Naive B cell (primary cell): ENCODE measurements at regions not wholly inside any gene's neighbourhood (a gene's known extent, or its start where the extent isn't known, plus 50 kb on each side); places are given as distances from the start of the nearest gene placed in this dataset.
A peak's percentile ranks its signal among the peaks of the same experiment; 100 is the strongest.

ENCODE experiments used
- ATAC-seq, 2 donors: fragments of 150-1000 bp; cut with Tn5 transposase; 2 replicates each; pipeline ENCODE4 v1.10.0; 2021; ENCODE audit warnings: low read depth in 2 of 2, mild to moderate bottlenecking in 2 of 2, moderate library complexity in 2 of 2
- DNase-seq: peaks from one replicate; pipeline ENCODE4 v3.0.0; 2022
- H3K27ac Mint-ChIP-seq, 6 donors: one replicate each; pipeline ENCODE4 v1.8.0; 2020 to 2022; ENCODE audit warnings: mild to moderate bottlenecking in 6 of 6, mixed read lengths in 6 of 6, moderate library complexity in 5 of 6, inconsistent platforms in 2 of 6
- H3K27me3 Mint-ChIP-seq, 3 donors: one replicate each; pipeline ENCODE4 v1.8.0; 2021 to 2022; ENCODE audit warnings: mixed read lengths in 3 of 3, mild to moderate bottlenecking in 1 of 3
- H3K36me3 Mint-ChIP-seq, 2 donors: one replicate each; pipeline ENCODE4 v1.8.0; 2020 to 2022; ENCODE audit warnings: mixed read lengths in 2 of 2, inconsistent platforms in 1 of 2, mild to moderate bottlenecking in 1 of 2
- H3K4me1 Mint-ChIP-seq, 3 donors: one replicate each; pipeline ENCODE4 v1.8.0; 2020 to 2022; ENCODE audit warnings: mixed read lengths in 3 of 3, inconsistent platforms in 1 of 3, mild to moderate bottlenecking in 1 of 3, moderate library complexity in 1 of 3
- H3K4me3 Mint-ChIP-seq, 8 donors: one replicate each; pipeline ENCODE4 v1.8.0; 2020 to 2022; ENCODE audit warnings: mild to moderate bottlenecking in 8 of 8, mixed read lengths in 8 of 8, moderate library complexity in 8 of 8, inconsistent platforms in 2 of 8
- H3K9me3 Mint-ChIP-seq, 7 donors: one replicate each; pipeline ENCODE4 v1.8.0; 2020 to 2022; ENCODE audit warnings: mixed read lengths in 7 of 7, mild to moderate bottlenecking in 5 of 7, inconsistent platforms in 2 of 7, moderate library complexity in 1 of 7

DNA sequence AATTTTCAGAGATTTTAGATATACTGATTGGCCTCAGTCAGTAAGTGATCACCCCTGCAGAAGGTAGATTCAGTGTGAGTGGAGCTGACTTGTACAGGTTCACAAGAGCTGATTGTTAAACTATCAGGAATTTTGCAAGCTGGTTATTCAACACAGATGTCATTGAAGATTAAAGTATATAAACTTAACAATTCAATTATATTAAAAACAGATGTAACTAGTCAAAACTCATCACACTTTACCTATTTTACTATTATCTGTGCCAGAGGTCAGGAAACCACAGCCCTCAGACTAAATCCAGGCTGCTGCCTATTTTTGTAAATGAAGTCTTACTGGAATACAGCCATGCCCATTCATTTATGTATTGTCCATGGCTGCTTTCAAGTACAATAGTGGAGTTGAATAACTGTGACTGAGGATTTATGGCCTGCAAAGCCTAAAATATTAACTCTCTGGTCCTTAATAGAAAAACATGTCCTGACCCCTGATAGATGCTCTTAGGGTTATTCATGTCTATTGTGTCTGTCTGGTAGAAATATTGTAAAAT is 429.3 kb upstream of the PDZRN3 start:
- DNase-seq (no peak), ATAC-seq (no peak)
- no peaks in the 10 kb centered on the region for H3K36me3 Mint-ChIP-seq
- H3K27ac Mint-ChIP-seq, result no peak overlapping the region
- H3K4me1 Mint-ChIP-seq, result no peaks in the 10 kb centered on the region
- H3K27me3 Mint-ChIP-seq, result no peaks in the 10 kb centered on the region
- H3K4me3 Mint-ChIP-seq, result no peak overlapping the region
- peaks cover 0 to 9% (median 4%) of the 10 kb centered on the region in 7 donors for H3K9me3 Mint-ChIP-seq

DNA sequence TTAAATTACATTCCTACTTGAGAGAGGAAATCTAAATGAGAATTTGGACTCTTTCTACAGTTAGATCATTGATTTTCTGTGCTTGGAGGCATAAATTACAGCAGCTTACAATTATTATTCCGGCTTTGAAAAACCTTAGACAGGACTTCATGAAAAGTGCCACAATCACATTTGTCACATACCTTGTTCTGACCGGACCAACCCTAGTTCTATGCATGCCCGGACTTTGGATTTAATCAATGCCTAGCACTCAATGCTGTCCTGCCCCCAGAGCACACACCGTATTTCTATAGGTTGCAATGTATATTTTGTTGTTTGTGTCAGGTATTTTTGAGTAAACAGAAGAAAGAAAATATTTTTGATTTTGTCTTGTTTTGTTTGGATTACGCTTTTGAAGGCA is 424.7 kb upstream of the PDZRN3 start:
- no peak overlapping the region for H3K4me3 Mint-ChIP-seq
- no peaks in the 10 kb centered on the region for H3K36me3 Mint-ChIP-seq
- H3K4me1 Mint-ChIP-seq, result no peaks in the 10 kb centered on the region
- ATAC-seq (no peak), DNase-seq (no peak)
- no peaks in the 10 kb centered on the region for H3K27me3 Mint-ChIP-seq
- peaks cover 0 to 13% (median 2%) of the 10 kb centered on the region in 7 donors for H3K9me3 Mint-ChIP-seq
- no peak overlapping the region for H3K27ac Mint-ChIP-seq

DNA sequence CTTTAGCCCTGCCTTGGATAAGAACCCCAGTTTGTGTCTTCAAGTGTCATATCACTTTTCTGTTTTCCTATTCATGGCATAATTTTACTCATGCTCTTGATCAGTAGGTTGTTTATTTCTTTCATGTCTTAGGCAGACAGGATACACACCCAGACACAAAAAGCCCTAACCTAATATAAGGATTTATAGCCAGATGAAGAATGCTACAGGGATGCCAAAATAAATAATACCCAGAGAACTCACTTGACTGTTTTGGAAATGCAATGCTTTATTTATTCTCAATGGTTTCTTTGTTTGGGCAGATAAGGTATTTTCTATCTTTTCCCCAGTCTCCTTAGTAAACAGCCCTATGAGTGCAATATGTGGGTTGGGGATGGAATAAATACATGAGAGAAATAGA is 424.0 kb upstream of the PDZRN3 start:
- Mint-ChIP-seq H3K9me3 (peaks cover 0 to 13% (median 1%) of the 10 kb centered on the region in 7 donors), H3K27ac (no peak overlapping the region), H3K4me3 (no peak overlapping the region), H3K4me1 (no peaks in the 10 kb centered on the region), H3K36me3 (no peaks in the 10 kb centered on the region), H3K27me3 (no peaks in the 10 kb centered on the region)
- ATAC-seq (no peak), DNase-seq (no peak)

DNA sequence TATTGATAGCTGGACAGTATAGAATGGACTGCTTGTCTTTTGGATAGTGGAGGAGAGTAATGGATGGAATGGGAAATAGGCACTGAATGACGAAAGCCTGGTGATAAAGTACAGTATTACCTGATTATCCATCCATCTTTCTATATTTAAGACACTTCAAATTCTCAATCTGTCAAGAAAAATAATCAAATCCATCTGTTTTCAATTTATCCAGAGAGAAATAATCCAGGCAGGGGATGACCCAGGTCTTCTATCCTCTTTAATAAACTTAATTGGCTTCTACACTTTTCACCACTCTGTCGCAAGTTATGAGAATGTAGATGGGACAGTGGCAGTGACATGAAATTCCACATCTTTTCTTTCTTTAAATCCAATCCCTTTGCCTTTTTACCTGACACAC is 420.3 kb upstream of the PDZRN3 start:
- Mint-ChIP-seq H3K9me3 (peaks cover 0 to 6% (median 3%) of the 10 kb centered on the region in 7 donors), H3K27ac (no peak overlapping the region), H3K36me3 (no peaks in the 10 kb centered on the region), H3K27me3 (no peaks in the 10 kb centered on the region), H3K4me1 (no peaks in the 10 kb centered on the region), H3K4me3 (no peak overlapping the region)
- ATAC-seq (no peak), DNase-seq (no peak)

DNA sequence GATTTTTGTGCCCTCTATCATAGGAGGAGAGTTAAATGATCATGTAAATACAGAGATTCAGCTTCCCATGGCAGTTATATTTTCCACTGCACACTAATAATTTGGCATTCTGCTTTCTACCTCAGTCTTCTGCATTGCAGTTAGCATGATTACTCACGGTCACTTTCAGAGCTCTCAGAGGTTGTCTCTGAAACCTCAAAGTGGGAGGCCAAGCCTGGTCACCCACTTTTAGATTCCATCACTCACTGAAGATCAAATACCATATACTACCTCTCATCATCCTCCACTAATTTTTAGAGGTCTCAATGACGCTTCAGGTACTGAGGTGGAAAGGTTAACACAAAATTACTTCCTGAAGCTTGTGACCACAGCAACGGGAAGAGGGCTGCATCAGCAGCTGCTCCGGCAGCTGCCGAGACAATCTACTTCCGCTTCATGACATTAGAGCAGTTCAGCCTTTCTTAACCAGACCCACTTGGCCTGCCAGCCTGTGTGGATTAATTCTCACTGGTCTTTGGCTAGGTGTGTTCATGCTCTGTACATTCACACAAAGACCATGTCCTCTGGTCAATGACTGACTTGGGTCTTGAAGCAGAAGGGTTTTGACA is 416.4 kb upstream of the PDZRN3 start:
- H3K27ac Mint-ChIP-seq, result peak overlapping the region in 1 of 6 donors; percentile 41
- ATAC-seq (no peak), DNase-seq (no peak)
- peaks cover 0 to 8% (median 4%) of the 10 kb centered on the region in 7 donors for H3K9me3 Mint-ChIP-seq
- H3K4me3 Mint-ChIP-seq, result no peak overlapping the region
- no peaks in the 10 kb centered on the region for H3K36me3 Mint-ChIP-seq
- no peaks in the 10 kb centered on the region for H3K27me3 Mint-ChIP-seq
- H3K4me1 Mint-ChIP-seq, result no peaks in the 10 kb centered on the region

DNA sequence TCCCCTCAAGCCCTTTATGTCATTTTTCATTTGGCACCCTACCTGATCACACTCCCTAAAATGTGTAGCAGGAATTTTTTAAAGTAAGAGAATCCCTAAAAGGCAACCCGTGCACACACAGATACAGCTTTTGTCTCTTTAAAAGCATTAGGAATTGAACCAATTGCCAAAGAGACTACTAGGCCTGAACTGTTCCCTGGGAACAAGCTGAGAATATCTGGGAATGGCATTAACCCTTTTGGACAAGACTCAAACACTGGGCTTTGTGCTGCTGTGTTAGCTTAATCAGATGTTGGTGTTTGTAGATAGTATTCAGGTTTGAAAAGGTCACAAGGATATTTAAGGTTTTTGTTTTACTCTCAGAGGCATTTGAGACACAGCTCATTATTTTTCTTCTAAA is 414.4 kb upstream of the PDZRN3 start:
- Mint-ChIP-seq H3K27ac (no peak overlapping the region), H3K4me1 (no peaks in the 10 kb centered on the region), H3K27me3 (no peaks in the 10 kb centered on the region), H3K9me3 (peaks cover 0 to 7% (median 4%) of the 10 kb centered on the region in 7 donors), H3K36me3 (no peaks in the 10 kb centered on the region), H3K4me3 (no peak overlapping the region)
- ATAC-seq (no peak), DNase-seq (no peak)

DNA sequence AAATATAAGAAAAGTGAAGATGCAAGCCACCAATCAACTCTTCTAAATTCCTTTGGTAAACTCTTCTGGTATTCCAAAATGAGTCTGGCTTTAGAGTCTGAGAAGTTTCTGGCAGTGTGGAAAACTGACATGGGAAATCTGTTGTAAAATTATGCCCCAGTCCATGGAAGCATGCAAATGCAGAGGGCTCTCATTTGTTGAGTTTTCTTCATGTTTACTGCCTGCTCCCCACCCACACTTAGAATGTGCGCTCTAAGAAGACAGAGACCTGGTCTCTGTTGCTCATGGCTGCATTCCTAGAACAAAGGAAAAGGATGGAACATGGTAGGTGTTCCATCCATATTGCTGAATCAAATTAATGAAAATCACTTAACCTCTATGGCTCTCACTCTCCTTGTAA is 411.8 kb upstream of the PDZRN3 start:
- Mint-ChIP-seq H3K36me3 (no peaks in the 10 kb centered on the region), H3K27ac (no peak overlapping the region), H3K27me3 (no peaks in the 10 kb centered on the region), H3K4me1 (no peaks in the 10 kb centered on the region), H3K4me3 (no peak overlapping the region), H3K9me3 (peaks cover 0 to 8% (median 4%) of the 10 kb centered on the region in 7 donors)
- ATAC-seq (no peak), DNase-seq (no peak)

DNA sequence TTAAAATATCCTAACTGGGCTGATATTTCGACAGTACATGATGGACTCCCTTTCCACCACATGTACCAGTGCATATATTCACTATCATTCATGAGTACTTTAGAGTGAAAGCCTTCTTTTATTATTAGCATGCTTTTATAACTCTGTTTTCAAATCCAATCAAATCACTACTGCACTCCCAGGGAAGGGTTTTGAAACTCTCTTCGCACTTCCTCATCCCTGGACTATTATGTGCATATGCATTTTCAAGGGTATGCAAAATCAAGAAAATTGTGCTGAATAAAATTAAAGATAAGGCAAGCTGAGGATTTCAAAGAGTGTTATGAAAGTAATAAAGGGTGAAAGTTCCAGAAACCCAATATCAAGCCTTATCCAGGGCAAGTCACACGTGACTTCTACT is 411.4 kb upstream of the PDZRN3 start:
- Mint-ChIP-seq H3K27ac (no peak overlapping the region), H3K4me1 (no peaks in the 10 kb centered on the region), H3K9me3 (peaks cover 0 to 8% (median 4%) of the 10 kb centered on the region in 7 donors), H3K36me3 (no peaks in the 10 kb centered on the region), H3K27me3 (no peaks in the 10 kb centered on the region), H3K4me3 (no peak overlapping the region)
- ATAC-seq (no peak), DNase-seq (no peak)

DNA sequence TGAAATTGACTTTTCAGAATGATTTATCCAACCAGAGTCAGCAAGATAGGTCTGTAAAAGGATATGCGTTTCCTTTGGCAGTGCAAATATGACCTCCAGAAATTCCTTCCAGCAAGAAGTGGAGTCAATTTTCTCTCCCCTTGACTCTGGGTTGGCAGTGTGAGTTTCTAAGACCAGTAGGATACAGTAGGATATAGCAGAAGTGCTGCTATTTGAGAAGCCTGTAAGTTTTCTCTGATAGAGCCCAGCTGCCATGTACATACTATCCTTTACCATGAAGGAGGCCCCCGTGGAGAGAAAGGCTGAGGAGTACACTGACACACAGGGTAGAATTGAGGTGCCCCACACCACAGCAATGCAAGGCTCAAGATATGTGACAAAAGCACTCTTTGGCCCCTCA is 409.1 kb upstream of the PDZRN3 start:
- DNase-seq (no peak), ATAC-seq (no peak)
- H3K27me3 Mint-ChIP-seq, result no peaks in the 10 kb centered on the region

DNA sequence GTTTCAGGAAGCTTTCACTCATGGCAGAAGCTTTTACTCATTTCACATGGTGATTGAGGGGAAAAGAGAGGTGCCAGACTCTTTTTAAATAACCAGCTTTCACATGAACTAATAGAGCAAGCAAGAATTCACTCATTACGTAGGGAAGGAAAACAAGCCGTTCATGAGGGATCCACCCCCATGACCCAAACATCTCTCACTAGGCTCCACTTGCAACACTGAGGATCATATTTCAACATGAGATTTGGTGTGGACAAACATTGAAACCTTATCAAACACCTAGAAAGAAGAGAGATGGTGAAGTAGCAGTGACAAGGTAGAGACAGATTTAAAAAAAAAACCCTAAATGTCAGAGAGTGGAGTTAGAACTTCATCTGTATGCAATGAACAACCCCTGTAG is 408.6 kb upstream of the PDZRN3 start:
- no peak for ATAC-seq

More for the DNA sequence above, 409.1 kb upstream of the PDZRN3 start:
- Mint-ChIP-seq H3K36me3 (no peaks in the 10 kb centered on the region), H3K27ac (no peak overlapping the region), H3K4me3 (no peak overlapping the region), H3K9me3 (peaks cover 0 to 15% (median 5%) of the 10 kb centered on the region in 7 donors), H3K4me1 (no peaks in the 10 kb centered on the region)

DNA sequence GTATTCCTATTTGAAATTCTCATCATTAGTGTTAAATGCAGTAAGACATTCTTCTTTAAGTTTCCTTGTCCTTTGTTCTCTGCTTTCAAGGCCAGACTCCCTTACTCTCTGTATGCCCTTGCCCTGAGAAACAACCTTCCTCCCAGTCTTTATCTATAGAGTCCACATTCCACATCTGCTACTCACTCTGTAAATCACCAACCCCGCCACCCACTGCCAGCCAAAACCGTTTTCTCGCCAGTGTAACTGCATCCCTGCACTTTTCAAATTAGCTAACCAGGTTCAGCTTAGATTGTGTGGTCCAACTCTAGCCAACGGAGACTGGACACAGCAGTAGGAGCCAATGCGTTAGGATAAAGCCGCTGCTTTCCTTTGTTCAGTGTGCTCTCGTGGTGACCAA is 402.4 kb upstream of the PDZRN3 start:
- ATAC-seq (no peak), DNase-seq (no peak)
- Mint-ChIP-seq H3K4me1 (no peaks in the 10 kb centered on the region), H3K4me3 (no peak overlapping the region), H3K27ac (no peak overlapping the region), H3K27me3 (no peaks in the 10 kb centered on the region), H3K9me3 (peaks cover 0 to 11% (median 3%) of the 10 kb centered on the region in 7 donors), H3K36me3 (no peaks in the 10 kb centered on the region)

More for the DNA sequence above, 408.6 kb upstream of the PDZRN3 start:
- Mint-ChIP-seq H3K27ac (no peak overlapping the region), H3K27me3 (no peaks in the 10 kb centered on the region), H3K9me3 (peaks cover 0 to 11% (median 5%) of the 10 kb centered on the region in 7 donors), H3K36me3 (no peaks in the 10 kb centered on the region), H3K4me3 (no peak overlapping the region), H3K4me1 (no peaks in the 10 kb centered on the region)
- no peak for DNase-seq

DNA sequence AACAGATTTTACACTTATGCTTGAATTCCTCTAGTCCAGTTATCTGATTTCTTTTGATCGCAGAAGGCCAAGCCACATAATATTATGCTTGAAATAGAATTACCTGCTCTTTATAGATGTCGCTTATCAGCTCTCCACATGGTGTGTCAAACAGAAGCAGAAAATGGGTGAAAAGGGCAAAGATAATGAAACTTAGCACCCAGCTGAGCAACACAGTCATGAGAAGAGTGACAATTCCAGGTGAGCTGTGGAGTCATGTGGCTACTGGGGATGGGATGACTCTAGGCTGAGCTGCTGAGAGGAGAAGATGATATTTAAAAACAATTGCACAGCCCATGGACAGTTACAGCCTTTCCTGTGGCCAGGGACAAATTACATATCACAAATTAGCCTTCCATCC is 398.7 kb upstream of the PDZRN3 start:
- no peak overlapping the region for H3K4me3 Mint-ChIP-seq
- DNase-seq (no peak), ATAC-seq (no peak)
- H3K27me3 Mint-ChIP-seq, result no peaks in the 10 kb centered on the region
- H3K36me3 Mint-ChIP-seq, result no peaks in the 10 kb centered on the region
- no peaks in the 10 kb centered on the region for H3K4me1 Mint-ChIP-seq
- peaks cover 0 to 10% (median 3%) of the 10 kb centered on the region in 7 donors for H3K9me3 Mint-ChIP-seq
- no peak overlapping the region for H3K27ac Mint-ChIP-seq

DNA sequence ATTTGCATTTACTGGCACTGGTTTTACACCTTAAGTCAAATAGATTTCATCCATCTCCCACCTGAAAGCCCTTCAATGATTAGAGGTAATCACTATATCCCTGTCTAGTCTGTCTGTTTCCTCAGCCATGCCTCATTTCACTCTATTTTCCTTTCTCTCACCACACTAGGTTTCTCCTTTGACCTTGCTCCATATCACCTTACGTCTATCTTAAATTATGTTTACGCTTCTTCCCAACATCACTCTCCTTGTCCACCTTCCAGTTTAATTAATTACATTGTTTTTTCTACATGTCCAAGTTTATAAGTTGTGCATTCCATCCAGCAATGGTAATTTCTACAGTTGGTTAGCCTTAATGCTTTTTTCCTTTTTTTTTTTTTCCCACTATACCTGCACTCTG is 396.7 kb upstream of the PDZRN3 start:
- peaks cover 0 to 6% (median 3%) of the 10 kb centered on the region in 7 donors for H3K9me3 Mint-ChIP-seq
- H3K4me3 Mint-ChIP-seq, result no peak overlapping the region
- H3K4me1 Mint-ChIP-seq, result no peaks in the 10 kb centered on the region
- no peaks in the 10 kb centered on the region for H3K36me3 Mint-ChIP-seq
- no peak for ATAC-seq
- no peaks in the 10 kb centered on the region for H3K27me3 Mint-ChIP-seq
- H3K27ac Mint-ChIP-seq, result no peak overlapping the region
- DNase-seq, result no peak

DNA sequence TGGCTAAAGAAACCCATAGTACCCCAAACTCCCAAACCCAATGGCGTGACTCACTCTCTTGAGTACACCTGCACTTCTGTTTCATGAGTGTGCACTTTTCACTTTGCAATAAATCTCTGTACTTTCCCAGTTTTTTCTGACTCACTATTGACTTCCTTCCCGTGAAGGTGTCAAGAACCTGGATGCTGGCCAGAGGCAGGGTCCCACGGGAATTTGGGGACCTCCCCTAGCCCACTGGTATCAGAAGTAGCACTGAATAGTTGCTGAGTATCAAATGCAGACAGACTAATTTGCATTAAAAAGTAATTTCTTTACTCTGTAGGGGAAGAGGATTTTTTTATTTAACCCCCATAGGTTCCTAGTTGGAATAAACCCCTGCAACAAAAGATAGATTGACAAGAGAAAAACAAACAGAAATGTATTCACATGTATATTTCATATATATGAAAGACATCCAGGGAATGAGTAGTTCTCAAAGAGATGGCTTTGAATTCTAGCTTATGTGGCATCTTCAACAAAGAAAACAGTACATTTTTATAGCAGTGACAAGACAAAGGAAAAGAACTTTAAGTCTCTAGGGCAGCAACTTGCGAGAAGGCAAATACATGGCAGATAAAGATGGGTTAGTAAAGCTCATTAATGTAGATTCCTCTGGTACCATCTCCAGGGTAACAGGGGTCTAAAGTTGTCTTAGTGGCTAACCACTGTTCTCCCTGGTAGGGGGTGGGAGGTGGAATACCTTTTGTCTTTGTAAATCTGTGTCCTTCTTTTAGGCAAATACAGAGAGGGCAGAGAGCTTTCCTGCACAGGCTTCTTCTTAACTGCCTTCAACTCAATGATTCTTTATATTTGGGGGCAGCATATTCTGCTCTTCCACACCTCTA is 385.5 kb upstream of the PDZRN3 start:
- H3K27me3 Mint-ChIP-seq, result no peaks in the 10 kb centered on the region
- peaks cover 0 to 9% (median 5%) of the 10 kb centered on the region in 7 donors for H3K9me3 Mint-ChIP-seq
- no peaks in the 10 kb centered on the region for H3K4me1 Mint-ChIP-seq
- ATAC-seq (no peak), DNase-seq (no peak)
- no peaks in the 10 kb centered on the region for H3K36me3 Mint-ChIP-seq
- no peak overlapping the region for H3K27ac Mint-ChIP-seq
- H3K4me3 Mint-ChIP-seq, result no peak overlapping the region
